HG02642 (cell line): ENCODE measurements at regions not wholly inside any gene's neighbourhood (a gene's known extent, or its start where the extent isn't known, plus 50 kb on each side); places are given as distances from the start of the nearest gene placed in this dataset.

ENCODE experiments used
- ATAC-seq: cut with Tn5 transposase; IDR thresholded peaks from one replicate; pipeline ENCODE4 v1.9.1; 2021; ENCODE audit warnings: mild to moderate bottlenecking; ENCODE audit not compliant: unreplicated experiment, poor library complexity

- no peak for ATAC-seq
These were observed 206.7 kb downstream of the LACC1 start for GRCh38 chr13:44086389-44086788.

- no peak for ATAC-seq
These were observed 208.7 kb downstream of the LACC1 start for GRCh38 chr13:44088411-44088810.

- no peak for ATAC-seq
These were observed 209.3 kb downstream of the LACC1 start for GRCh38 chr13:44088991-44089413.

- no peak for ATAC-seq
These were observed 209.7 kb downstream of the LACC1 start for GRCh38 chr13:44089452-44089851.

- no peak for ATAC-seq
These were observed 212.6 kb downstream of the LACC1 start for GRCh38 chr13:44092078-44092970.

GRCh38 chr13:44093607-44094564 lies 214.2 kb downstream of the LACC1 start:
- no peak for ATAC-seq

GRCh38 chr13:44096901-44097300 lies 217.2 kb downstream of the LACC1 start:
- ATAC-seq: no peak

- no peak for ATAC-seq
These were observed 218.9 kb downstream of the LACC1 start for GRCh38 chr13:44098559-44098958.

GRCh38 chr13:44101347-44102083 lies 221.8 kb downstream of the LACC1 start:
- no peak for ATAC-seq

GRCh38 chr13:44103429-44104196 lies 223.9 kb downstream of the LACC1 start:
- no peak for ATAC-seq

GRCh38 chr13:44104197-44104490 lies 224.4 kb downstream of the LACC1 start:
- ATAC-seq: no peak

- no peak for ATAC-seq
These were observed 225.3 kb downstream of the LACC1 start for GRCh38 chr13:44104969-44105368.

- no peak for ATAC-seq
These were observed 226.8 kb downstream of the LACC1 start for GRCh38 chr13:44106266-44107152.

GRCh38 chr13:44107357-44108121 lies 227.8 kb downstream of the LACC1 start:
- no peak for ATAC-seq

GRCh38 chr13:44108331-44108858 lies 228.7 kb downstream of the LACC1 start:
- no peak for ATAC-seq

- ATAC-seq: no peak
These were observed 230.5 kb downstream of the LACC1 start for GRCh38 chr13:44110091-44110621.

- no peak for ATAC-seq
These were observed 232.0 kb downstream of the LACC1 start for GRCh38 chr13:44111701-44112100.
